ENCODE measurements at regions not wholly inside any gene's neighbourhood (a gene's known extent, or its start where the extent isn't known, plus 50 kb on each side); places are given as distances from the start of the nearest gene placed in this dataset.

- no peak for DNase-seq
Observed at GRCh38 chr6:123747515-123747914, 56.1 kb upstream of the NKAIN2 start.

- DNase-seq, result peak; percentile 64
Observed at GRCh38 chr6:123745895-123746294, 57.8 kb upstream of the NKAIN2 start.

DNA sequence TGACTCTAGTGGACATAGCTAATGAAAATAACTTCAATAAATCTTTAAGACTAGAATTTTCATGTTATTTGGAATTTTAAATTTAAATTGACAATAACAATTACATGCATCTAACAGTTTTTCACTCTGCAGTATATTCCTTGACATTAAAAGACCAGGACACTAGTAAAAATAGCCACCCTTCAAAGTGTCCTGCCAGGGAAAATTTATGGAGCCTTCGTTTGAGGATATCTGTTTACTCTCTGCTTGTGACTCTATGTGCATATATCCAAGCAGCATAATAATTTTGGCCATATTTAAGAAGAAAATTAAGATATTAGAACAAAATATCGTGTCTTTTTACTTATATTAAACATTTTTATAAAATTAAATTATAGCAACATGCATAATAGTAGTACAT is 58.8 kb upstream of the NKAIN2 start:
- no peak for DNase-seq

DNA sequence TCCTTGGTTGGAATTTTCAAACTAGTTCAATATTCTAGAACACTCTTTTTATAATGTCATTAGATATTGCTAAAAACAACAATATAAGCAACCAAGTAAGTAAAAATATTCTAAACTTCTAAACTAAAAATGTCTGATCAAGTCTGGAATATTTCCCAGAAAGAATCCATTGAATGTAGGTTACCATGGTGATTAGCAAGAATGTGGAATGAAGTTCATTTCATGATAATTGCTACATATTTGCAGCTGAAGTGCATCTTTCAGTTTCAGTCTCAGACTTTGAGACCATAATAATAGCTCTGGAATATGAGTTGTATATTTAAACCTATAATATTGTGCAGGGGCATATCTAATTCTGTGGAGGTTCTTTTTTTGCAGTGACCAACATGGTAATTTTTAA is 61.0 kb upstream of the NKAIN2 start:
- DNase-seq, result peak; percentile 22

DNA sequence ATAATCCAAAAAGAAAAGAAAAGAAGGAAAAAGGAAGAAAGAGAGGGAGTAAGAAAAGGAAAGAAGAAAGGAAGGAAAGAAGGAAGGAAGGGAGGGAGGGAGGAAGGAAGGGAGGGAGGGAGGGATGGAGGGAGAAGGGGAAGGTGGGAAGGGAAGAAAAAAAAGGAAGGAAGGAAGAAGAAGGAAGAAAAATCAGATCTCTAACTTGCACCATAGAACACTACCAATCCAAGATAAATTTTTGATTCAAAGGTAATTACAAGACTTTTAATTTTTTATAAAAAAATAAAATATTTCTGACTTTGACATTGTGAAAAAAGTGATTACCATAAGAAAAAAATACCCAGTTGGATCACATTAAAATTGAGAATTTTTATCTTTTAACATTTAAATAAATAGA is 70.5 kb upstream of the NKAIN2 start:
- DNase-seq, result no peak

- DNase-seq, result no peak
Observed at GRCh38 chr6:123716506-123716905, 79.8 kb upstream of the TRDN start.

DNA sequence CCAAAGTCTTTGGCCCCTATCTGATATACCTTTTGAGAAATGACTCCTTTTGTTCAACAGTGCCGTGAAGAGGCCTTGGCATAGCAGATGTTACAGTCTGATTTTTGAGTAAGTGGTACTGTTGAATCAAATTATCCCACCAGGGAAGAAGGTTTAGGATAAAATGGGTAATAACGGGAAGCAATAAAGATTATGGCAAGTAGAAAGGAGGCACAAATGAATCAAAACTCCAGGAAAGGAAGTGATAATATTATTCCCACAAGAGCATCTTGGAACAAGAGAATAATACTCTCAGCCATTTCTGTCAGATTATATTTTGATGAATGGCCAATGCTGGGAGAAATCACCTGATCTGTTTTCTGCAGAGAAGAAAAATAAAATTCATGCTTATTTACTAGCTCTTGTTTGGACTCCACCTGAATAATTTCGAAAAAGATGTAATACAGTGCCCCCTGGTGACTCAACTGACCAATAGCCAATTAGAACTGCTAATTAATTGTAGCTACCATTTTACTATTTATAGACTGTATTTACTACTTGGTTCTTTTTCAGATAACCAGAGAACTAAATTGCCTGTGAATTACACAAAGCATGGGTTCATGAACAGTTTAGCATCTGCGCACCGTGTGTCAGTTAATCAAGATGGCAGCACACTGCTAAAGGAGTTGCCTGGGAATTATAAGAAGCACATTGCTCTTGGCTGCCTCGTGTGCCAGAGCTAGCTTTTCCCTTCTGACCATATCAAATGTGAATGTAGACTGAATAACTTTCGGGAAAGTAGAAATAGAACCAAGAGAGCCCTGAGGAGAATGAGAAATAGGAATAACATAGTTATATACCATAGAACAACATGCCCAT is 78.5 kb upstream of the TRDN start:
- DNase-seq, result peak; percentile 3

DNA sequence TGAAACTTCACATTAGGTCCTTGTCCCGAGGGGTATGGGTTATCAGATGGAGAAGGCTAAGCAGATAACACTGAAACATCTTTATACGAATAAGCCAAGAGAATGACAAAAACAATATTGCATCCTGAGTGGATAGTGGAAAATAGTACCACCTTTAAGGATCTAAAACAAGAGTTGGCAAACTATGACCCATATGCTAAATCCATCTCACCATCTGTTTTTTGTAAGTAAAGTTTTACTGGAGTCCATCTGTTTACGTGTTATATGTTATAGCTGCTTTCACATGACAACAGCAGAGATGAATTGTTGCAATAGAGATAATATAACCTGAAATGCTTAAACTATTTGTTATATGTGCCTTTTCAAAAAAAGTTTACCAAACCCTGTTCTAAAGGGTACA is 76.1 kb upstream of the TRDN start:
- no peak for DNase-seq

- no peak for DNase-seq
Observed at GRCh38 chr6:123702943-123703342, 66.2 kb upstream of the TRDN start.

DNA sequence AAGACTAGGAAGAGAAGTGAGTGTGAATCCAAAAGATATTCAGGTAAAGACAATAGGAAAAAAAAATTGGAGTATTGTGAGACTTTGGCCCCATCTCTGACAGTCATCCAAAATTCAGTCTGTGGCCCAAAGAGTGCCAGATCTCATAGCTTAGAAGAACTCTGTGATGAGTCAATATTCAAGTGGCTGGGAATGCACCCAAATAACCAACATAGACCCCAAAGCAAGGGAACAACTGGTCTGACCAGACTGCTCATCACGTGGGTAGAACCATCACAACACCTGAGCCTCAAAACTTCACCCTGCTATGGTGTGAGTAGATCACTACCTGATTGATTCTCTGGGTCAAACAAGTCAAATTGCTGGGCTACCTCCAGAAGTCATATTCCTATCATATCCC is 51.1 kb upstream of the TRDN start:
- no peak for DNase-seq

Measured in fibroblast of skin of right biceps (primary cell).